ENCODE measurements at regions not wholly inside any gene's neighbourhood (a gene's known extent, or its start where the extent isn't known, plus 50 kb on each side); places are given as distances from the start of the nearest gene placed in this dataset.

DNA sequence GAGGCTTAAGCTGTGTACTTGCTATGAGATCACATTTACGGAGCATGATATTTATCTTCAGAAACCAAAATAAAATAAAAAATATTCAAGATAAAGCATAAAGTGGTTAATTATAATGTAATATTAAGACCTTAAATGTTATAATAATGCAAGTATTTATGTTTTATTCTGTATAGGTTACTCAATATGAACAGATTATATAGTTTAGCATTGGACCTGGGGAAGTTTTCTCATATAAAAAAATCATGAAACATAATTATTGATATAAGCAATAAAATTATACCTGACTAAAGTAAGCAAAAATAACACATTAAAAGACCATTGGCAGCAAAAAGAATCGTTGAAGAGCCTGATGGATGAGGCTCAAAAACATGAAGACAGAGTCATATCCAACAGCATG is 516.2 kb downstream of the SLC16A7 start:
- no peak overlapping the region for H3K4me3 Mint-ChIP-seq
- no peaks in the 10 kb centered on the region for H3K36me3 Mint-ChIP-seq
- H3K4me1 Mint-ChIP-seq (ENCODE audit: low read depth): no peaks in the 10 kb centered on the region
- no peaks in the 10 kb centered on the region for H3K27me3 Mint-ChIP-seq
- H3K9me3 Mint-ChIP-seq (ENCODE audit: low read depth): no peaks in the 10 kb centered on the region
- H3K27ac Mint-ChIP-seq: no peak overlapping the region

DNA sequence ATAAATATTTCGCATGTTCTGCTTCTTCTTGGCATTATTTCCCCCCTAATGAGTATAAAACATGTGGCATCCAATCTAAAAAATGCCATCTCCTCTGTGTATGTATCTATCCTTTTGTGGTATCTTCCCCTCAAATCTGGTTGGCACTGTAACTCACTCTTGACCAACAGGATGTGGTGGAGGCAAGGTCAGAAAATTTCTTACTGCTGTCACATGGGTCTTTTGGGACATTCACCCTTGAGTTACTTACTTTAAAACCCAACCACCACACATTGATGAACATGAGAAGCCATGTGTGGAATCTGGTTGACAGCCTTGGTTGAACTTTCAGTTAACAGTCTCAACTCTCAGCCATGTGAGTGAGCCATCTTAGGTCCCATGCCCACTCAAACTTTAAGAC is 516.9 kb downstream of the SLC16A7 start:
- Mint-ChIP-seq H3K36me3 (no peaks in the 10 kb centered on the region), H3K27me3 (no peaks in the 10 kb centered on the region), H3K4me3 (no peak overlapping the region), H3K9me3 (ENCODE audit: low read depth) (no peaks in the 10 kb centered on the region), H3K27ac (no peak overlapping the region), H3K4me1 (ENCODE audit: low read depth) (no peaks in the 10 kb centered on the region)

DNA sequence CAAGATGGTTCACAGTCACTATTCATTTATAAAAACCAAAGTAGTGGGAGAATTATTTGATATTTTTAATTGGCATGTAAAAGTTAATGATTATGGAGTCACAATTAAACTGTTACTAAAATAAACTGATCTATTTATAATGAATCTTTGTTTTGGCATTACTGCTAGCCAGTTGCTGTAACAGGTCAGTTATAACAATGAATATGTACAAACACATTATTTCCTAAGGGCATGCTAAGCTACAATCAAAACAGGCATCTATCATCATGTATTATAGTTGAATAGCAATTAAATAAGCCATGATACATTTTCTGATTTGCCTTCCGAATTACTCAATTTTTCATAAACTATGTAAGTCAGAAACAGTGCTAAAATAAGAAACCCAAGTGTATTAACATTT is 518.3 kb downstream of the SLC16A7 start:
- H3K36me3 Mint-ChIP-seq: no peaks in the 10 kb centered on the region
- H3K4me1 Mint-ChIP-seq (ENCODE audit: low read depth): no peaks in the 10 kb centered on the region
- H3K9me3 Mint-ChIP-seq (ENCODE audit: low read depth): no peaks in the 10 kb centered on the region
- H3K27me3 Mint-ChIP-seq: no peaks in the 10 kb centered on the region
- no peak overlapping the region for H3K4me3 Mint-ChIP-seq
- H3K27ac Mint-ChIP-seq: no peak overlapping the region

DNA sequence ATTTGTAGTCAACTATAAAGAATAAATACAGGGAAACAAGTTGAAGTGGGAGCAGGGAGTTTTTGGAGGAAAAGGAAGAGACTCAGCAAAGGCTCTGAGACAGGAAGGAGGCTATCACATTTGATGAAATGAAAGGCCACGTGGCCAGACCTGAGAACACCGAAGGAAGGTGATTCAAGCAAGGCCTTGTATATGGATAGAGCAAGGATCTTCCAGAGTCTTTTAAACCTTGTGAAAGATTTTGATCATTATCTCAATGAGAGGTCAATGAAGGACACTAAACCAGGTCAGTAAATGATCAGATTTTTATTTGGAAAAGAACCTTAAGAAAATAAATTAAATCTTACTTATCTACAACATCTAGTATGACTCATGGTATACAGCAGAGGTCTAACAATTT is 523.5 kb downstream of the SLC16A7 start:
- Mint-ChIP-seq H3K27me3 (no peaks in the 10 kb centered on the region), H3K4me1 (ENCODE audit: low read depth) (no peaks in the 10 kb centered on the region), H3K9me3 (ENCODE audit: low read depth) (peaks cover 4% of the 10 kb centered on the region), H3K4me3 (no peak overlapping the region), H3K27ac (no peak overlapping the region), H3K36me3 (no peaks in the 10 kb centered on the region)

DNA sequence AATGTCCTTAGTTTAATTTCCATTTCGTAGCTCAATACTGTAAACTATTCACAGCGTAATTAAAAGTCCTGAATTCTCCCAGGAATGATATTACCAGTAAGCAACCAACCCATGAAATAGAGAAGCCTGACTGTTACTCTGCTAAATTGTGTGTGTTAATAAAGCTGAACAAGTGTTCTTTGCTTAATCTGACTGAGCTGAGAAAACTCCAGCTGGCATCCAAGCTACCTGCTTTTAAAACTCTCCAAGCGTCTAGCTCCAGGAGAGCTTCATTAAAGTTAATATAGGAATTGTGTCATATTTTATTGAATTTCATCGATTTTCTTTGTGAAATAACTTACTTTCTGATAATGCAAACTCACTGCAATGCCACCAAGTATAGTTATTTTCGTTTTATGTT is 524.4 kb downstream of the SLC16A7 start:
- Mint-ChIP-seq H3K36me3 (no peaks in the 10 kb centered on the region), H3K27me3 (no peaks in the 10 kb centered on the region), H3K4me1 (ENCODE audit: low read depth) (no peaks in the 10 kb centered on the region), H3K4me3 (no peak overlapping the region), H3K9me3 (ENCODE audit: low read depth) (peaks cover 4% of the 10 kb centered on the region), H3K27ac (no peak overlapping the region)

DNA sequence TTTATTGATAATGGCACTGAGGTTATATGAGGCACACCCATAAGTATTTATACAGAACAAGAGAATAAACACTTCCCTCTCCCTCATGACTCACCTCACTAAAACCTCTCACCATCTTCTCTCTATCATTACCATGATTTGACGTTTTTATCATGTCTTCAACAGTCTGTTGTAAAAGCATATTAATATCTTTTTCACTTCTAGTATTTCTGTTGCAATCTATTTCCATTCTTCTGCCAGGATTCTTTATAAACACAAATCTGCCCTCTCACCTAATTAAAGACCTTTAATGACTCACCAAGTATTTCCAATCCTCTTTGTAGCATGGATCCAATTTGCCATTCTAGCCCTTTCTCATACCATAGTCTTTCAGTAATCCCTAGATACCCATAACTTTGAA is 527.7 kb downstream of the SLC16A7 start:
- H3K27me3 Mint-ChIP-seq: no peaks in the 10 kb centered on the region
- no peaks in the 10 kb centered on the region for H3K4me1 Mint-ChIP-seq (ENCODE audit: low read depth)
- peaks cover 4% of the 10 kb centered on the region for H3K9me3 Mint-ChIP-seq (ENCODE audit: low read depth)
- no peak overlapping the region for H3K4me3 Mint-ChIP-seq
- no peak overlapping the region for H3K27ac Mint-ChIP-seq
- no peaks in the 10 kb centered on the region for H3K36me3 Mint-ChIP-seq

DNA sequence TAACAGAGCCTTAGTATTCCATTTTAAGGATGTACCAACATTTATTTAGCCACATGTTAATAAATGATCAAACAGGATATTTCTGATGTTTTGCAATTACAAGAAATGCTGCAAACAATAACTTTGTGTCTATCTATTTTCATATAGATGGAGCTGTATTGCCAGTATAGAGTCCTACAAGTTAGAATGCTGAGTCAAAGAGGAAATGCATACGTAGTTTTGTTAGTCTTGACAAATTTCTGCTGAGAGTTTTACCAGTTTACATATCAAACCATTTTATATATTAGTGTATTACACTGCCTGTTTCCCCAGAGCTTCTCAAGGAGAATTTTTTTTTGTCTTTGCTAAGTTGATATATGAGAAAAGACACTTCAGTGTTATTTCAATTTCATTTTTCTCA is 541.7 kb downstream of the SLC16A7 start:
- Mint-ChIP-seq H3K9me3 (ENCODE audit: low read depth) (no peaks in the 10 kb centered on the region), H3K4me3 (no peak overlapping the region), H3K4me1 (ENCODE audit: low read depth) (no peaks in the 10 kb centered on the region), H3K27me3 (no peaks in the 10 kb centered on the region), H3K36me3 (no peaks in the 10 kb centered on the region), H3K27ac (no peak overlapping the region)

DNA sequence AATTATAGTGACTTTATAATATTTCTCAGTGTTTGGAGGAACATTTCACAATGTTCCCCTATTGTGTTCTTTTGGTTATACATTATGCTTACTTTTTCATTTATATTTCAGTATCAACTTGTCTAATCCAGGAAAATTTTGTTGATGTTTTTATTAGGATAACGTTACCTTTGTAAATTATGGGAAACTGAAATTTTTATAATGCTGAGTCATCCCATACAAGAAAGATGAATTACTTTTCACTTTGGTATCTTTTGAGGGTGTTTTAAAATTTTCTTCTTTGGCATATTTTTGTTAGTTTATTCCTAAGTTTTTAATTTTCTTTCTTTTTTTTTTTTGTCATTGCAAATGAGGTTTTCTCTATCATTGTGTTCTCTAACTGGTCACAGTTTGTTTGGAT is 542.7 kb downstream of the SLC16A7 start:
- no peaks in the 10 kb centered on the region for H3K36me3 Mint-ChIP-seq
- H3K27me3 Mint-ChIP-seq: no peaks in the 10 kb centered on the region
- H3K9me3 Mint-ChIP-seq (ENCODE audit: low read depth): no peaks in the 10 kb centered on the region
- H3K4me1 Mint-ChIP-seq (ENCODE audit: low read depth): no peaks in the 10 kb centered on the region
- H3K4me3 Mint-ChIP-seq: no peak overlapping the region
- H3K27ac Mint-ChIP-seq: no peak overlapping the region

DNA sequence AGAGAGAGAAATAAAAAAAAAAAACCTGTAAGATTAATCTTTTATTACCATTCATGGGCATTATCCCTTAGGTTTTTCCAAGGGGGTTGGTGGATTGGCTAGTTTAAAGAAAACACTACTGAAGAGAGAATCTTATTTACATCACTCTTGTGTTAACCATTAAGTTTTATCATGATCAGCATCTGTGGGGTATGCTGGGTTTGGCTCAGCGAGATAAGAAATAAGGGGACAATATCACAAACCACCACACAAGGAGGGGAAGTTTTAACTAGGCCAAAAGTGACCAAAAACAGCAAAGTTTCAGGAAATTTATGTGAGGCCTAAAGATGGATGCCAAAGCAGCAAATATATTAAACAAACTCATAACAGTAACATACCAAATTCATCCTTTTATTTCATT is 548.6 kb downstream of the SLC16A7 start:
- Mint-ChIP-seq H3K4me1 (ENCODE audit: low read depth) (no peaks in the 10 kb centered on the region), H3K27ac (no peak overlapping the region), H3K36me3 (no peaks in the 10 kb centered on the region), H3K4me3 (no peak overlapping the region), H3K27me3 (no peaks in the 10 kb centered on the region), H3K9me3 (ENCODE audit: low read depth) (peaks cover 6% of the 10 kb centered on the region)

DNA sequence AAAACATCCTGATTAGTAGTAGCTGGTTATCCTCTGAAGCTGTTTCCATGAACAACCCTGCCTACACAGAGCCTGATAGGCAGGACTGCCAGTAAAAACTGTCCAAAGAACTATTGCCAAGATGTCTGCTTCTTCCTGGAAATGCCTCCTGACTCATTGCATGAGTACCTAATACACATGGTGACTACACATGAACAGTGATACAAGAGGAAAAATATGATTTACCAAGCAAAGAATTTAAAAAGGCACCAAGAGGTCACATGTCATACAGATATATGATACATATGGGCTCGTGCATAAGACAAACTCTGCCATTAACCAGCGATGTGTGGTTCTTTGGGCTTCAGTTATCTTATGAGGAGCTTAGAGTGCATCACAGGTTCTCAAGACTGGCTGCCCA is 552.3 kb downstream of the SLC16A7 start:
- Mint-ChIP-seq H3K27me3 (no peaks in the 10 kb centered on the region), H3K36me3 (no peaks in the 10 kb centered on the region), H3K9me3 (ENCODE audit: low read depth) (peaks cover 12% of the 10 kb centered on the region), H3K4me1 (ENCODE audit: low read depth) (no peaks in the 10 kb centered on the region), H3K27ac (no peak overlapping the region), H3K4me3 (no peak overlapping the region)

DNA sequence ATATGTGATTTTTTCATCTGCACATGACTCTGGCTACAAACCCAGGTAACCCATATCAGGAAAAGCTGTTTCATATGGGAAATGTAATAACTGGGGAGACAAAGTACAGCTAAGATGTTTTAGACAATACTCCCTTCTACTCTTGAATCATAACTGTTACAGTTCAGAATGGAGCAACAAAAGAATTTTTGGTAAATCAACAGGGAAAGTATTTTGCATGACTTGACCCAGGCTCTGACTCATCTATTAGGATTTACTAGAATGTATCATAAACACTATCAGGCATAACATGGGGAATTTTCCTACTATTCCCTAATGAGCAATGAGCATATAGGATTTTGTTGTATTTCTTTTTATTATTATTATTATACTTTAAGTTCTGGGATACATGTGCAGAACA is 553.0 kb downstream of the SLC16A7 start:
- no peak overlapping the region for H3K4me3 Mint-ChIP-seq
- H3K27ac Mint-ChIP-seq: no peak overlapping the region
- H3K36me3 Mint-ChIP-seq: no peaks in the 10 kb centered on the region
- H3K27me3 Mint-ChIP-seq: no peaks in the 10 kb centered on the region
- peaks cover 12% of the 10 kb centered on the region for H3K9me3 Mint-ChIP-seq (ENCODE audit: low read depth)
- H3K4me1 Mint-ChIP-seq (ENCODE audit: low read depth): no peaks in the 10 kb centered on the region

DNA sequence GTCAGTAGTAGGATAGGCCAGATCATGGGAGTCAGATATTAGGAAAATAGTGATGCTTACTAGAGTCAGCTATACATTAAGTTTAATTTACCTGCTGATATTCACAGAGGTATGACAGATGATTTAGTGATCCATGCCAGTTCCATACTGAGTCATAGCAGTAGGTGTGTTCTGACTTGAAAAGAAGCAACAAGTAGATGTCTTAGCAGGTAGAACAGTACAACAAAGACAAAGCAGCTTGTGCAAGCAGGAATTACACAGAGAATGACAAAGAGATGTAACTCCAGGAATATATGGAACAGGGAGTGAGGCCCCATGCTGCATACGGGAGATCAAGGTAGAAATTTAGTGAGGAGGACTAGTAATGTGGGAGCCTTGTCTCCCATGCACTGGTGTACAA is 556.9 kb downstream of the SLC16A7 start:
- Mint-ChIP-seq H3K27me3 (no peaks in the 10 kb centered on the region), H3K4me1 (ENCODE audit: low read depth) (no peaks in the 10 kb centered on the region), H3K36me3 (no peaks in the 10 kb centered on the region), H3K27ac (no peak overlapping the region), H3K4me3 (no peak overlapping the region), H3K9me3 (ENCODE audit: low read depth) (peaks cover 6% of the 10 kb centered on the region)

DNA sequence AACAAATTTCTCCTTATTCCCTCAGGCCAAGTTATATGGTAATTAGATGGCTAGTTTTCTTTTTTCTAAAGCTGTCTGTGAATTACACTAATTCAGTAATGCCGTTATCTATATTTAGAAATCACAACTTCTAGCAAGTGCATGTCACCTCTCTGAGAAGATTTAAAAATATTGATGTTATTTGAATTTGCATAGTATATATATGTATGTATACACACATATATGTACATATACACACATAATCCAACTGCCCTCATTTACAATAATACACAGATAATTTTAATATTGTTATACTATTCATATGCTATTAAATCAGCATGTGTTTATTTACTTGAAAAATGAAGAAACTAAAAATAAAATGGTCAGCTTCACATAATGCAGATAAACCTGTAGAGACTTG is 563.9 kb downstream of the SLC16A7 start:
- H3K36me3 Mint-ChIP-seq: no peaks in the 10 kb centered on the region
- no peak overlapping the region for H3K27ac Mint-ChIP-seq
- no peak overlapping the region for H3K4me3 Mint-ChIP-seq
- H3K9me3 Mint-ChIP-seq (ENCODE audit: low read depth): no peaks in the 10 kb centered on the region
- no peaks in the 10 kb centered on the region for H3K4me1 Mint-ChIP-seq (ENCODE audit: low read depth)
- H3K27me3 Mint-ChIP-seq: no peaks in the 10 kb centered on the region

DNA sequence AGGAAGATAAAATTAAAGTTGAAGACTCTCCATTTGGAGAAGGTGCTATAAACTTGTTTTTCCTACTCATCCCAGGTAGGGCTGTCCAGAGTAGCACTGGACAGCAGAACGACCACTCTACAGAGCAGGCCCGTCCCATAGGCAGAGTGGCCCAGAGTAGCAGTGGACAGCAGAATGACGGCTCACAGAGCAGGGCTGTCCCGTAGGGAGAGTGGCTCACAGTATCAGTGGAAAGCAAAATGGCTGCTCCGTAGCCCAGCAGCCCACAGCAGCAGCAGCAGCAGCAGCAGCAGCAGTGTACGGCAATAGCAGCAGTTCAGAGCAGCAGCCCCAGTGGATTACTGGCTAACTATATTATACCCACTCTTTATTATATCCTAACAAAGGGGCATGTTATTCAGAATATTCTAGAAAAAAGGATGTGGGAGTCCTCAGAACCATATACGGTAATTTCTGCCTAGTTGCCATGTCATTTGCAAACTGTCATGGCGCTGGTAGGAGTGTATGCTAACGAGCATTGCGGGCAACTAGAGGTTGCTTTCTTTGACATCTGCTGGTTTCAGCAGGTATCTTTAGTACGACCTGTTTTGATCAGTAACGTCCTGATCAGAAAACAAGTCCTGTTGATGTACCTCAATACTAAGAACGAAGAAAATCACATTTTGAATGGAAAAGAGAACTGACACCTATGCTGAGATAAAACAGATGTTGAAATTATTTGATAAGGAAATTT is 567.3 kb downstream of the SLC16A7 start:
- Mint-ChIP-seq H3K36me3 (no peaks in the 10 kb centered on the region), H3K9me3 (ENCODE audit: low read depth) (no peaks in the 10 kb centered on the region), H3K27me3 (no peaks in the 10 kb centered on the region), H3K4me1 (ENCODE audit: low read depth) (no peaks in the 10 kb centered on the region), H3K4me3 (no peak overlapping the region), H3K27ac (no peak overlapping the region)

DNA sequence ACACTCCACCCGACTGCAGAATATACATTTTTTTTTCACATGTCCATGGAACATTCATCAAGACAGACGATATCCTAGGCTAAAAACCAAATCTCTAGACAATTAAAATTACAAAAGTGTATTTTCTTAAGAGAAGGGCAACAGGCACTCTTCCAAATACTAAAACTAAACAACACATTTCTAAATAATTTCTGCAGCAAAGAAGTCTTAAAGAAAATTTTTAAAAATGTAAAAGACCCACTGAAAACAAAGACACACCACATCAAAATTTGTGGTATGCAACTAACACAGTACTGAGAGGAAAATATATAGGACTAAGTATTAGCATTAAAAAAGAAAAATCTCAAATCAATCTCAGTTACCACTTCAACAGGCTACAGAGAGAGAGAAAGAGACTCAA is 570.0 kb downstream of the SLC16A7 start:
- Mint-ChIP-seq H3K9me3 (ENCODE audit: low read depth) (no peaks in the 10 kb centered on the region), H3K27me3 (no peaks in the 10 kb centered on the region), H3K27ac (no peak overlapping the region), H3K36me3 (no peaks in the 10 kb centered on the region), H3K4me1 (ENCODE audit: low read depth) (no peaks in the 10 kb centered on the region), H3K4me3 (no peak overlapping the region)

DNA sequence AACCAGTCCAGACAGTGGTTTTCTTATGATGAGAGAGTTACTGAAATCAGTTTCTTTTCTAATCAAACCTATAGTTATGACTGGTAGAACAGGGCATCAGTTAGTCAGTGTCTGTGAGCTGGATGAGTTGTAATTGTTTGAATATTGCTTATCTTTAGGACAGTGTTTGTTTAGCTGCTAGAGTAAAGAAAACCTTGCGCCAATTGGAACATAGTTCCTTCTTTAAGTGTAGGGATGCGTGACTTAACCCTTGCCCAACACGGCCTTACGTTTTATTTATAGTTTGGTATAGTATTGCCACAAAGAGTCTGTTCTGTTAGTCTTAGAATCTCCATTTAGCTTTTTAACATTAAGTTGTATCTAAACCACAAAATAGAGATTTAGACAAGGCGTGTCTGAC is 572.6 kb downstream of the SLC16A7 start:
- H3K9me3 Mint-ChIP-seq (ENCODE audit: low read depth): peaks cover 4% of the 10 kb centered on the region
- no peaks in the 10 kb centered on the region for H3K36me3 Mint-ChIP-seq

More for the DNA sequence above, 572.6 kb downstream of the SLC16A7 start:
- H3K27ac Mint-ChIP-seq: no peak overlapping the region
- no peaks in the 10 kb centered on the region for H3K27me3 Mint-ChIP-seq
- H3K4me1 Mint-ChIP-seq (ENCODE audit: low read depth): no peaks in the 10 kb centered on the region
- no peak overlapping the region for H3K4me3 Mint-ChIP-seq

All from activated naive CD8-positive, alpha-beta T cell (primary cell).